LNCaP clone FGC (cell line): ENCODE measurements at regions not wholly inside any gene's neighbourhood (a gene's known extent, or its start where the extent isn't known, plus 50 kb on each side); places are given as distances from the start of the nearest gene placed in this dataset.

Source experiments
- DNase-seq: peaks from one replicate; pipeline ENCODE4 v3.0.0-alpha.2; 2011; ENCODE audit warnings: low read depth
- H3K4me3 ChIP-seq: 2 replicates; pipeline ENCODE4 v1.5.1; 2011; ENCODE audit warnings: mild to moderate bottlenecking, low read depth, low read length, control low read depth
- TF ChIP-seq, protein P1 (sequence below): IDR thresholded peaks from 2 replicates; pipeline ENCODE4 v1.5.1; 2012; ENCODE audit warnings: mild to moderate bottlenecking; ENCODE audit not compliant: control insufficient read depth, insufficient read depth; ENCODE audit errors: extremely low read depth

DNA sequence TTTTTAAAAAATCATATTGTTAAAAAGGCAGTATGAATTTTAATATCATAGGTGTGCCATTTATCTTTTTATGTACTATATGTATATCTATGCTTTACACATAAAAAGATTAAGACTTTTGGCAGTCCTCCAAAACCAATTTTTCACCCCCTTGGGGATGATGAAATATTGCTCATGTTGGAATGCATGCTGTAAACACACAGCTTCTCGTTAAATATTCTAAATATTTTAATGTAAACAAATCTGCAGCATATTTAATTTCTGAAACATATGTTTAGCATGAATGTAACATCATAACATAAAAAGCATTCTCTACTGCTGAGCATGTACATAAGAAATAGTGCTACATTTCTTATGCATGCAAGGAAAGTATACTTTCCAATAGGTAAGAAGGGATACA, 484.3 kb upstream of the LRATD1 start:
- no peak overlapping the region for H3K4me3 ChIP-seq
- no peak for DNase-seq
- TF ChIP-seq, protein P1, sequence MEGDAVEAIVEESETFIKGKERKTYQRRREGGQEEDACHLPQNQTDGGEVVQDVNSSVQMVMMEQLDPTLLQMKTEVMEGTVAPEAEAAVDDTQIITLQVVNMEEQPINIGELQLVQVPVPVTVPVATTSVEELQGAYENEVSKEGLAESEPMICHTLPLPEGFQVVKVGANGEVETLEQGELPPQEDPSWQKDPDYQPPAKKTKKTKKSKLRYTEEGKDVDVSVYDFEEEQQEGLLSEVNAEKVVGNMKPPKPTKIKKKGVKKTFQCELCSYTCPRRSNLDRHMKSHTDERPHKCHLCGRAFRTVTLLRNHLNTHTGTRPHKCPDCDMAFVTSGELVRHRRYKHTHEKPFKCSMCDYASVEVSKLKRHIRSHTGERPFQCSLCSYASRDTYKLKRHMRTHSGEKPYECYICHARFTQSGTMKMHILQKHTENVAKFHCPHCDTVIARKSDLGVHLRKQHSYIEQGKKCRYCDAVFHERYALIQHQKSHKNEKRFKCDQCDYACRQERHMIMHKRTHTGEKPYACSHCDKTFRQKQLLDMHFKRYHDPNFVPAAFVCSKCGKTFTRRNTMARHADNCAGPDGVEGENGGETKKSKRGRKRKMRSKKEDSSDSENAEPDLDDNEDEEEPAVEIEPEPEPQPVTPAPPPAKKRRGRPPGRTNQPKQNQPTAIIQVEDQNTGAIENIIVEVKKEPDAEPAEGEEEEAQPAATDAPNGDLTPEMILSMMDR, result no peak

DNA sequence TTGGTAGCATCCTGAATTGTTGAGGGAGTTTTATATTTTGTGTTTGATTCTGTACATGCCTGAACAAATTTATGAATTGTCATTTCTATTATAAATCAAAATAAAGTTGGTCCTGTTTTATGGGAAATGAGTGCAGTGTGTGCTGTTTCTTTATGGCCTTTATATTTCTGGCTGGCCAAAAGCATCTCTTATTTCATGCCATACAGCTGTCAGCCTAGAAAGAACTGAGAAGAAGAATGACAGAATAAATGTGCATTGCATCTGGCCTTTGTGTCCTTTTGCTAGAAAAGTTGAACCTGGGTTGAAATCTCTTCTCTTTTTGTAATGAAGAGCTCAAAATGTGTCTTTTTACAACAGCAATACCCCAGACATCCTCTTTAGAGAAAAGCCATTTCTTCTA, 474.7 kb upstream of the LRATD1 start:
- DNase-seq, result no peak
- no peak overlapping the region for H3K4me3 ChIP-seq
- TF ChIP-seq, protein P1, result no peak

DNA sequence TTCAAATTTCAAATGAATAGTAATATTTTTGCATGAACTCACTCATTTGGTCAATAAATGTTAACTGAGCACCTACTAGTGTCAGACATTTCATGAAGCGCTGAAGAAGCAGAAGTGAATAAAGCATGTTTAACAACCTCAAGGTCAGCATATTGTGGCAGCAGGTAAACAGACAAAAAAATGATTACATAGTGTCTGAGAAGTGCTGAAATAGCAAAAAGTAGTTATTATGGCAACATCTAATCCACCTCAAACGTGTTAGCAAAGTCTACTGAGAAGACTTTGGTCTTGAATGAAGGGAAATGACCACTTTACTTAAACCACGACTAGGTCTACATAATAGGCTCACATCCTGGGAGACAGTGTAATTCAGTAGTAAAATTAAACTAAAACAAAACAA, 452.2 kb upstream of the LRATD1 start:
- DNase-seq, result no peak
- TF ChIP-seq, protein P1, result no peak
- H3K4me3 ChIP-seq, result no peak overlapping the region

DNA sequence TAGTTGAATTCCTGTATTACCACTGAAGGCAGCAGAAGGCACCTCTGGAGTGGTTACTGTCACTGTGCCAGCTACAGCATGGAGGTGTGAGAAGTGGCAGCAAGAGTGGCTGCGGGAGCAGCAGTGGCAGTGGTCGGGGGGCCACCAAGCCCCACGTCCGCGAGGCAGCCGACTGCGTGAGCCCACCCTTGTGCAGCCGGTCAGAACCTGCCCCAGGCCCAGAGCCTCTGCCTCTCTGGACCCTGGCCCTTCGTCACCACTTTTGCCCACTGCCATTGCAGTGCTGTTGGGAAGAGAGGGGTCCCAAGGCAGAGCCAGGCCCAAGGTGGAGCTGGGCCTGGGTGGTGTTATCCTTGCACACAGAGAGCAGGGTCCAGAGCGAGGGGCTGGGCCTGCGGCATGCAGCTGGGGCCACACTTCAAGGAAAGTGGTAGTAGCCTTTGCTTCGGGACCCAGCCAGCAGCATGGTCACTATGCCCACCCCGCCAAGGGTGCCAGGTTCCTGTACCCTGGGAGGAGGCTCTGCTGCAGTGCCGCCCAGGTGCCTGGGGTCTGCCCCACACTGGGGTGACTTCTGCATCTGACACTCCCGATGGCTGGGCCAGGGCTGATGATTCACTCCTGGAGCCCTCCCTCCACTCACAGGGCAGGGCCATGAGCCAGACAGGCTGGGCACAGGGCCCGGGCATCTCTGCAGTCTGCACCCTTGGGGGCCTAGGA, 450.1 kb upstream of the LRATD1 start:
- no peak overlapping the region for H3K4me3 ChIP-seq
- no peak for DNase-seq
- TF ChIP-seq, protein P1, result no peak

DNA sequence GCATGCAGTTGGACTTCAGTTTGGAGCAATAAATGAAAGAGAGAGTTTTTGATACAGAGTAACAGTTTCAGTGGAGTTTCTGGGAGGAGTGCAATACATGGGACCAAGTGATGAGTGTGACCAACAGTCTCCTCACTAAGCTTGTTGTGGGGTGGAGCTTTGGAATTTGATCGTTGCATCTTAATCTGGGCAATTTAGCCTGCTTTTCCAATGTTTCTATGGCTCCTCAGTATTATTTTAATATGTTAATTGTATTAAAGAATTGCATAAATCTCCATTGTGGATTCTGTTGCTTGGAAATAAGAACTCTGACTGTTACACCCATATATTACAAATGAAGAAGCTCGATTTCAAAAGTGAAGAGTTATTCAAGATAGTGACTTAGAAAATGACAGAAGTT, 446.6 kb upstream of the LRATD1 start:
- DNase-seq, result no peak
- TF ChIP-seq, protein P1, result no peak
- H3K4me3 ChIP-seq, result no peak overlapping the region

DNA sequence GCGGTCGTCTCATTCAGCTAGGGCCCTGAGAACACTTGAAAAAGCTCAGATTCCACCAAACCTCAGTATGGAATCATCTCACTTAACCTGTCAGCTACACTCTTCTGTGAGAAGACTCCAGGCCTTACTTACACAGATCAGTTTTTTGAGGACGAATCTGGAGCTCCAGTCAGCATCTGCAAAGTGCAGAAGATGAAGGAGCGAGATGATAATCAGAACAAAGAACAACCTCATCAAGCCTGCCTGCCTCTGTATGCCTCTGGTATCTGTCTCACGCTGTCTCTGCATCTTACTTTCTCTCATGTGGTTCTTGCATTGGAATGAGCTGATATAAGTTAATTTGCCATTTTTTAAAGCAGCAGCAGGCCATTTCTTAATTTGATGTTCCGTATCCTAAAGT, 444.1 kb upstream of the LRATD1 start:
- no peak overlapping the region for H3K4me3 ChIP-seq
- no peak for DNase-seq
- TF ChIP-seq, protein P1, result no peak

DNA sequence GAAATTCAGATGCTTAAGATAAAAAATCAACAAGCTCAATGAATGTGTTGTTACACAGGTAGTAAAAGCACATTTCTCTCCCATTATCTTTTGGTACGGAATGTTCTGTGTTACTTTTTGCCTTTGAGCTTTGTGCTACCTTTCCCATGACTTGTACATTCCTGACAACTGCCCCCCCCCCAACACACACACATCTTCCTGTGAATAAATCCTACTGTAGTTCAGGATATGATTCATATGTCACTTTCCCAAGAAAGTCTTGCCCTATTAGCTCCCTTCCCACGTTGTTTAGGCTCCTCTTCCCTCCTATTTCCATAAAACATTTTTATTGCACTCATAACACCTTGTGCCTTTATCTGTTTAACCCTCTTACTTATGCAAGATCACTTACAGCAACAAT, 442.6 kb upstream of the LRATD1 start:
- H3K4me3 ChIP-seq, result no peak overlapping the region
- no peak for DNase-seq
- TF ChIP-seq, protein P1, result no peak
